ENCODE measurements at regions not wholly inside any gene's neighbourhood (a gene's known extent, or its start where the extent isn't known, plus 50 kb on each side); places are given as distances from the start of the nearest gene placed in this dataset.

DNA sequence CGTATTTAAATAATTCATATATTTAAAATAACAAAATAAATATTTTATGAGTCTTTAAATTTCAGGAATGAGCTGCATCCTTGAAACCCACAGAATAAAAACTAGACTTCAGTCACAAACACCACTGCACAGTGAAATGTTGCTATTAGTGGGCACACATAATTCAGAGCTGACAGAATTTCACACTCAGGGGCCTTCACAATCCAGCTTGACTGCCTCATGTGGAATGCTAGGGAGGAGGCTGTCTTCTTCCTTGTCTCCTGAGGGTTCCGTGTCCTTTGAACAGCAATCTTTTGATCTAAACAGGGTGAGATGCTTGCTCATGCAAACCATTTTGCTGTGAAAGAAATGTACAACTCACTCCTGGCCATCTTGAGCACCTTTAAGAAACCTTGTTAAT, 346.7 kb downstream of the CCSER2 start:
- Histone ChIP-seq H3K9me3 (ENCODE audit: low read depth, low read length, poor library complexity, severe bottlenecking) (no peaks in the 10 kb centered on the region), H3K27me3 (replicated peaks; ENCODE audit: insufficient read depth, low read depth, low read length, poor library complexity) (peaks cover 26% of the 10 kb centered on the region), H3K36me3 (ENCODE audit: insufficient read depth, low read length, poor library complexity, severe bottlenecking) (no peaks in the 10 kb centered on the region), H3K4me3 (ENCODE audit: low read depth, low read length, poor library complexity, severe bottlenecking) (no peak overlapping the region), H3K27ac (ENCODE audit: low read depth, low read length, poor library complexity, severe bottlenecking) (no peak overlapping the region), H3K4me1 (ENCODE audit: insufficient read depth, low read length, poor library complexity, severe bottlenecking) (no peaks in the 10 kb centered on the region)
- ChIA-PET POLR2A (ENCODE audit: low non-redundant PET) (no interaction called here), CTCF (no interaction called here)
- TF ChIP-seq, protein P1, sequence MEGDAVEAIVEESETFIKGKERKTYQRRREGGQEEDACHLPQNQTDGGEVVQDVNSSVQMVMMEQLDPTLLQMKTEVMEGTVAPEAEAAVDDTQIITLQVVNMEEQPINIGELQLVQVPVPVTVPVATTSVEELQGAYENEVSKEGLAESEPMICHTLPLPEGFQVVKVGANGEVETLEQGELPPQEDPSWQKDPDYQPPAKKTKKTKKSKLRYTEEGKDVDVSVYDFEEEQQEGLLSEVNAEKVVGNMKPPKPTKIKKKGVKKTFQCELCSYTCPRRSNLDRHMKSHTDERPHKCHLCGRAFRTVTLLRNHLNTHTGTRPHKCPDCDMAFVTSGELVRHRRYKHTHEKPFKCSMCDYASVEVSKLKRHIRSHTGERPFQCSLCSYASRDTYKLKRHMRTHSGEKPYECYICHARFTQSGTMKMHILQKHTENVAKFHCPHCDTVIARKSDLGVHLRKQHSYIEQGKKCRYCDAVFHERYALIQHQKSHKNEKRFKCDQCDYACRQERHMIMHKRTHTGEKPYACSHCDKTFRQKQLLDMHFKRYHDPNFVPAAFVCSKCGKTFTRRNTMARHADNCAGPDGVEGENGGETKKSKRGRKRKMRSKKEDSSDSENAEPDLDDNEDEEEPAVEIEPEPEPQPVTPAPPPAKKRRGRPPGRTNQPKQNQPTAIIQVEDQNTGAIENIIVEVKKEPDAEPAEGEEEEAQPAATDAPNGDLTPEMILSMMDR (conservative IDR thresholded peaks at IDR 0.05; ENCODE audit: low read depth, low read length): no peak
- no peak for TF ChIP-seq EZH2 (IDR thresholded peaks at IDR 0.05; ENCODE audit: borderline replicate concordance, low read depth, low read length, poor library complexity, severe bottlenecking)
- no peak for DNase-seq (ENCODE audit: low spot score)
- BruUV-seq (replicated peaks): no TSS peak
- intact Hi-C loops (cut with micrococcal nuclease; ENCODE audit: unreplicated experiment): no loop called here

DNA sequence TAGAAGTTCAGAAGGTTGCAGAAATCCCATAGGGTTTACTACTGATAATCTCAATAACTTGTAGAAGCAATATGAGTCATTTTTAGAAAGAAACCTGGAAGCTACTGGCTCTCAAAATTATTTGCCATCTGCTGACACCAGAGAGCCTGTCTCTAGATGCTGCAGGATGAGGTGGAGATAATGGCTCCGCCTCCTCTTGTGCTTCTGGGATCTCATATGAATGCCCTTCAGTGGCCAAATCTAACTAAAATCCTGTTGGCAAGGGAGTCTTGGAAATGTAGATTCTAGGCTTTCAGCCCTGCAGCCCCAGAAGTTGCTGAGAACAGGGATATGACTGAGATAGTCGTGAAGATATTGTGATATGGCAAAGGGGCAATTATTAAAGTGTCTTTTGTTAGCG, 348.1 kb downstream of the CCSER2 start:
- H3K27ac ChIP-seq (ENCODE audit: low read depth, low read length, poor library complexity, severe bottlenecking): no peak overlapping the region
- H3K9me3 ChIP-seq (ENCODE audit: low read depth, low read length, poor library complexity, severe bottlenecking): no peaks in the 10 kb centered on the region
- no TSS peak for BruUV-seq (replicated peaks)
- no peak overlapping the region for H3K4me3 ChIP-seq (ENCODE audit: low read depth, low read length, poor library complexity, severe bottlenecking)
- H3K27me3 ChIP-seq (replicated peaks; ENCODE audit: insufficient read depth, low read depth, low read length, poor library complexity): peaks cover 24% of the 10 kb centered on the region
- ChIA-PET CTCF (no interaction called here), POLR2A (ENCODE audit: low non-redundant PET) (no interaction called here)
- no peaks in the 10 kb centered on the region for H3K4me1 ChIP-seq (ENCODE audit: insufficient read depth, low read length, poor library complexity, severe bottlenecking)
- no peak for DNase-seq (ENCODE audit: low spot score)
- intact Hi-C loops (cut with micrococcal nuclease; ENCODE audit: unreplicated experiment): no loop called here
- TF ChIP-seq, protein P1 (conservative IDR thresholded peaks at IDR 0.05; ENCODE audit: low read depth, low read length): no peak
- no peak for TF ChIP-seq EZH2 (IDR thresholded peaks at IDR 0.05; ENCODE audit: borderline replicate concordance, low read depth, low read length, poor library complexity, severe bottlenecking)
- no peaks in the 10 kb centered on the region for H3K36me3 ChIP-seq (ENCODE audit: insufficient read depth, low read length, poor library complexity, severe bottlenecking)

DNA sequence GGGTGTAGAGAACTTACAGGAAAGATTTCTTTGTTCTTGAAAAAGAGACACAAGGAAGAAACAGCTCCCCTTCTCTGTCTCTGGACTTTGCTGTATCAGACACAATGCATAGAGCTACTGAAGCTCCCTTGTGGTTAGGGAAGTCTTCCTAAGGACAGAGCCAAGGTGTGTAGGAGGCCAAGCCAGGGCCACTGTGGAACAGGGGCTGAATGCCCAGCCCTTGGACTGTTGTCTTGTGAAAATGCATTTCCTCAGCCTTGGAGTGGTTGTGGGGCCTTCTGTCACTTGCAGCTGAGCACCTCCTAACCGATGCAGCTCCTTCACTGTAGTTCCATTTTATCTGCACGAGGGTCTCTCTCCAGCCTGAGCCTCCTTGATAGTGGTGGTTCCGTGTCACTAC, 353.4 kb downstream of the CCSER2 start:
- H3K27me3 ChIP-seq (replicated peaks; ENCODE audit: insufficient read depth, low read depth, low read length, poor library complexity): peaks cover 18% of the 10 kb centered on the region
- TF ChIP-seq, protein P1 (conservative IDR thresholded peaks at IDR 0.05; ENCODE audit: low read depth, low read length): no peak
- no peak for TF ChIP-seq EZH2 (IDR thresholded peaks at IDR 0.05; ENCODE audit: borderline replicate concordance, low read depth, low read length, poor library complexity, severe bottlenecking)
- ChIA-PET CTCF (no interaction called here), POLR2A (ENCODE audit: low non-redundant PET) (no interaction called here)
- BruUV-seq (replicated peaks): no TSS peak
- H3K4me3 ChIP-seq (ENCODE audit: low read depth, low read length, poor library complexity, severe bottlenecking): no peak overlapping the region
- no peak overlapping the region for H3K27ac ChIP-seq (ENCODE audit: low read depth, low read length, poor library complexity, severe bottlenecking)
- no peaks in the 10 kb centered on the region for H3K4me1 ChIP-seq (ENCODE audit: insufficient read depth, low read length, poor library complexity, severe bottlenecking)
- intact Hi-C loops (cut with micrococcal nuclease; ENCODE audit: unreplicated experiment): no loop called here
- DNase-seq (ENCODE audit: low spot score): no peak
- H3K36me3 ChIP-seq (ENCODE audit: insufficient read depth, low read length, poor library complexity, severe bottlenecking): no peaks in the 10 kb centered on the region
- no peaks in the 10 kb centered on the region for H3K9me3 ChIP-seq (ENCODE audit: low read depth, low read length, poor library complexity, severe bottlenecking)
